Neural cell (in vitro differentiated cells): ENCODE measurements at regions not wholly inside any gene's neighbourhood (a gene's known extent, or its start where the extent isn't known, plus 50 kb on each side); places are given as distances from the start of the nearest gene placed in this dataset.

ENCODE experiments used
- H2AFZ ChIP-seq: fragments of 200-600, 300-800 bp; sonication (generic), shearing (Covaris generic); 2 replicates; pipeline ENCODE4 v1.6.0; 2014; ENCODE audit warnings: low read depth, mild to moderate bottlenecking, antibody characterized with exemption, low read length, moderate library complexity
- H3F3A ChIP-seq: fragments of 200-600 bp; shearing (Covaris generic); 2 replicates; pipeline ENCODE4 v1.6.1; 2016; ENCODE audit warnings: mild to moderate bottlenecking, moderate library complexity, mixed read lengths, antibody characterized with exemption, low read length; ENCODE audit not compliant: insufficient read depth, poor library complexity, severe bottlenecking
- H3K27ac ChIP-seq: fragments of 200-600, 300-800 bp; sonication (generic), shearing (Covaris generic); 2 replicates; pipeline ENCODE4 v1.5.1; 2014; ENCODE audit warnings: mild to moderate bottlenecking, low read length, moderate library complexity
- H3K27me3 ChIP-seq: fragments of 300-800, 200-600 bp; sonication (generic), shearing (Covaris generic); 2 replicates; pipeline ENCODE4 v1.6.0; 2014; ENCODE audit warnings: mild to moderate bottlenecking, low read depth, low read length, moderate library complexity; ENCODE audit not compliant: insufficient read depth
- H3K36me3 ChIP-seq: fragments of 300-800, 200-600 bp; sonication (generic), shearing (Covaris generic); 2 replicates; pipeline ENCODE4 v1.5.1; 2014; ENCODE audit warnings: mild to moderate bottlenecking, antibody characterized with exemption, low read length, moderate library complexity; ENCODE audit not compliant: insufficient read depth
- H3K4me2 ChIP-seq: fragments of 300-800, 200-600 bp; sonication (generic), shearing (Covaris generic); 2 replicates; pipeline ENCODE4 v1.6.0; 2014; ENCODE audit warnings: mild to moderate bottlenecking, low read length
- H3K4me3 ChIP-seq: fragments of 300-800, 200-600 bp; sonication (generic), shearing (Covaris generic); 2 replicates; pipeline ENCODE4 v1.5.1; 2014; ENCODE audit warnings: mild to moderate bottlenecking, low read length, moderate library complexity
- H3K79me2 ChIP-seq: fragments of 200-600 bp; shearing (Covaris generic); replicated peaks from 2 replicates; pipeline ENCODE4 v1.6.0; 2014; ENCODE audit warnings: mild to moderate bottlenecking, low read length, moderate library complexity; ENCODE audit not compliant: insufficient read depth
- H3K9ac ChIP-seq: fragments of 300-800, 200-600 bp; sonication (generic), shearing (Covaris generic); 2 replicates; pipeline ENCODE4 v1.6.1; 2016; ENCODE audit warnings: mild to moderate bottlenecking, low read length, mixed read lengths
- H3K9me2 ChIP-seq: fragments of 200-600 bp; shearing (Covaris generic); 2 replicates; pipeline ENCODE4 v1.6.1; 2016; ENCODE audit warnings: mild to moderate bottlenecking, low read length, mixed read lengths; ENCODE audit not compliant: insufficient read depth
- H3K9me3 ChIP-seq: fragments of 200-600, 300-800 bp; sonication (generic), shearing (Covaris generic); 2 replicates; pipeline ENCODE4 v1.6.1; 2016; ENCODE audit warnings: mild to moderate bottlenecking, mixed run types, low read length, moderate library complexity, mixed read lengths
- H4K20me1 ChIP-seq: fragments of 200-600 bp; shearing (Covaris generic); 2 replicates; pipeline ENCODE4 v1.6.1; 2016; ENCODE audit warnings: mild to moderate bottlenecking, mixed run types; ENCODE audit not compliant: insufficient read depth
- EP300 ChIP-seq: fragments of 450-650 bp; conservative IDR thresholded peaks from 2 replicates; pipeline ENCODE4 v1.6.1; 2014; ENCODE audit warnings: antibody characterized with exemption, mild to moderate bottlenecking, moderate library complexity; ENCODE audit not compliant: poor library complexity, severe bottlenecking
- POLR2AphosphoS5 ChIP-seq: IDR thresholded peaks from 2 replicates; pipeline ENCODE4 v1.6.1; 2012
- RAD21 ChIP-seq: fragments of 450-650 bp; conservative IDR thresholded peaks from 2 replicates; pipeline ENCODE4 v1.6.1; 2014; ENCODE audit warnings: antibody characterized with exemption, mild to moderate bottlenecking, moderate library complexity
- SMC3 ChIP-seq: fragments of 450-650 bp; conservative IDR thresholded peaks from 2 replicates; pipeline ENCODE4 v1.6.1; 2014; ENCODE audit warnings: antibody characterized with exemption, mild to moderate bottlenecking, moderate library complexity; ENCODE audit not compliant: poor library complexity
- TAF1 ChIP-seq: IDR thresholded peaks from 2 replicates; pipeline ENCODE4 v1.6.1; 2012; ENCODE audit warnings: low read depth
- TF ChIP-seq, protein P1 (sequence below): fragments of 450-650 bp; IDR thresholded peaks from 2 replicates; pipeline ENCODE4 v1.5.1; 2014; ENCODE audit warnings: antibody characterized with exemption, mild to moderate bottlenecking, moderate library complexity; ENCODE audit not compliant: poor library complexity, severe bottlenecking
- TF ChIP-seq, protein P2 (sequence below): IDR thresholded peaks from 2 replicates; pipeline ENCODE4 v1.6.1; 2012; ENCODE audit warnings: borderline replicate concordance

DNA sequence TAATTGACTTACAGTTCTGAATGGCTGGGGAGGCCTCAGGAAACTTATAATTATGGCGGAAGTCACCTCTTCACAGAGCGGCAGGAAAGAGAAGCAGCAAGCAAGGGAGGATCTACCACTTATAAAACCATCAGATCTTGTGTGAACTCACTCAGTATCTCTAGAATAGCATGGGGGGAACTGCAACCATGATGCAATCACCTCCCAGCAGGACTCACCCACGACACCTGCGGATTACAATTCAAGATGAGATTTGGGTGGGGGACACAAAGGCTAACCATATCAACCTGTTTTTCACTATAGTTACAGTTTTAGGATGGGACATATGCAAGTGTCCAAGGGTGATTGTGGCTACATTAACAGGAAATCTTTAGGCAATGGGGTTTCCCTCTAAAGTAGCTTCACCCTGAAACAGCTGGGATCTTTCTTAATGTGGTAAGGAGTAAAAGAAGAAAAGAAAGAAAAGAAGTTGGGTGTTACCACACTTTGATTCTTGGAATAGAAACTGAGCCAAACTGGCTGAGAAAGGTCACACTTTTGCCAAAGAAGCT is 453.8 kb downstream of the OTOL1 start:
- H3K4me2 ChIP-seq = no peak overlapping the region
- H3K27me3 ChIP-seq = no peaks in the 10 kb centered on the region
- H3K36me3 ChIP-seq = no peaks in the 10 kb centered on the region
- H3K9me3 ChIP-seq = no peaks in the 10 kb centered on the region
- no peak overlapping the region for H2AFZ ChIP-seq
- H4K20me1 ChIP-seq = no peaks in the 10 kb centered on the region
- no peak overlapping the region for H3K4me3 ChIP-seq
- TF ChIP-seq EP300 = no peak
- TF ChIP-seq, protein P1, sequence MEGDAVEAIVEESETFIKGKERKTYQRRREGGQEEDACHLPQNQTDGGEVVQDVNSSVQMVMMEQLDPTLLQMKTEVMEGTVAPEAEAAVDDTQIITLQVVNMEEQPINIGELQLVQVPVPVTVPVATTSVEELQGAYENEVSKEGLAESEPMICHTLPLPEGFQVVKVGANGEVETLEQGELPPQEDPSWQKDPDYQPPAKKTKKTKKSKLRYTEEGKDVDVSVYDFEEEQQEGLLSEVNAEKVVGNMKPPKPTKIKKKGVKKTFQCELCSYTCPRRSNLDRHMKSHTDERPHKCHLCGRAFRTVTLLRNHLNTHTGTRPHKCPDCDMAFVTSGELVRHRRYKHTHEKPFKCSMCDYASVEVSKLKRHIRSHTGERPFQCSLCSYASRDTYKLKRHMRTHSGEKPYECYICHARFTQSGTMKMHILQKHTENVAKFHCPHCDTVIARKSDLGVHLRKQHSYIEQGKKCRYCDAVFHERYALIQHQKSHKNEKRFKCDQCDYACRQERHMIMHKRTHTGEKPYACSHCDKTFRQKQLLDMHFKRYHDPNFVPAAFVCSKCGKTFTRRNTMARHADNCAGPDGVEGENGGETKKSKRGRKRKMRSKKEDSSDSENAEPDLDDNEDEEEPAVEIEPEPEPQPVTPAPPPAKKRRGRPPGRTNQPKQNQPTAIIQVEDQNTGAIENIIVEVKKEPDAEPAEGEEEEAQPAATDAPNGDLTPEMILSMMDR = no peak
- no peak for TF ChIP-seq TAF1
- TF ChIP-seq, protein P2, sequence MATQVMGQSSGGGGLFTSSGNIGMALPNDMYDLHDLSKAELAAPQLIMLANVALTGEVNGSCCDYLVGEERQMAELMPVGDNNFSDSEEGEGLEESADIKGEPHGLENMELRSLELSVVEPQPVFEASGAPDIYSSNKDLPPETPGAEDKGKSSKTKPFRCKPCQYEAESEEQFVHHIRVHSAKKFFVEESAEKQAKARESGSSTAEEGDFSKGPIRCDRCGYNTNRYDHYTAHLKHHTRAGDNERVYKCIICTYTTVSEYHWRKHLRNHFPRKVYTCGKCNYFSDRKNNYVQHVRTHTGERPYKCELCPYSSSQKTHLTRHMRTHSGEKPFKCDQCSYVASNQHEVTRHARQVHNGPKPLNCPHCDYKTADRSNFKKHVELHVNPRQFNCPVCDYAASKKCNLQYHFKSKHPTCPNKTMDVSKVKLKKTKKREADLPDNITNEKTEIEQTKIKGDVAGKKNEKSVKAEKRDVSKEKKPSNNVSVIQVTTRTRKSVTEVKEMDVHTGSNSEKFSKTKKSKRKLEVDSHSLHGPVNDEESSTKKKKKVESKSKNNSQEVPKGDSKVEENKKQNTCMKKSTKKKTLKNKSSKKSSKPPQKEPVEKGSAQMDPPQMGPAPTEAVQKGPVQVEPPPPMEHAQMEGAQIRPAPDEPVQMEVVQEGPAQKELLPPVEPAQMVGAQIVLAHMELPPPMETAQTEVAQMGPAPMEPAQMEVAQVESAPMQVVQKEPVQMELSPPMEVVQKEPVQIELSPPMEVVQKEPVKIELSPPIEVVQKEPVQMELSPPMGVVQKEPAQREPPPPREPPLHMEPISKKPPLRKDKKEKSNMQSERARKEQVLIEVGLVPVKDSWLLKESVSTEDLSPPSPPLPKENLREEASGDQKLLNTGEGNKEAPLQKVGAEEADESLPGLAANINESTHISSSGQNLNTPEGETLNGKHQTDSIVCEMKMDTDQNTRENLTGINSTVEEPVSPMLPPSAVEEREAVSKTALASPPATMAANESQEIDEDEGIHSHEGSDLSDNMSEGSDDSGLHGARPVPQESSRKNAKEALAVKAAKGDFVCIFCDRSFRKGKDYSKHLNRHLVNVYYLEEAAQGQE = no peak
- no peak overlapping the region for H3K9ac ChIP-seq
- H3K9me2 ChIP-seq = no peaks in the 10 kb centered on the region
- no peak overlapping the region for H3K27ac ChIP-seq
- H3F3A ChIP-seq = no peaks in the 10 kb centered on the region
- no peaks in the 10 kb centered on the region for H3K79me2 ChIP-seq

DNA sequence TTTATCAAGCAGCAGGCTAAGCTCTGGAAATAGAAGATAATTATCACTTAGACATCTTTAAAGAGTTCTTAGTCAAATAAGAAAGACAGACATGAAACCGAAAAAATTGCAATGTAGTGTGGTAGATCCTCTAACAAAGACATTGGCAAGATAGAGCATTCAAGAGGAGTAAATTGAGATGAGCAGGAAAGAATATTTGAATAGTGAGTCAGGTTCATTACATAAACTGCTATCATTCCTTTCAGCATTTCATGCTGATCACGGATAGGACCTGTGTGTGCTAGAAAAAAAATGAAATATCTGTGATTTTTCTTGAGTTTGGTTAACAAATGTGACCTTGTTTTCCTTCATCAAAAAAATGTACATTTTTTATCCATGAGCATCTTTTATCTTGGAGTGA is 460.9 kb downstream of the OTOL1 start:
- Histone ChIP-seq H2AFZ (no peak overlapping the region), H3K9me3 (no peaks in the 10 kb centered on the region), H3K4me3 (no peak overlapping the region), H3K27ac (no peak overlapping the region), H3K36me3 (no peaks in the 10 kb centered on the region), H3K4me2 (no peak overlapping the region), H3K9ac (no peak overlapping the region), H3K9me2 (no peaks in the 10 kb centered on the region), H3K79me2 (no peaks in the 10 kb centered on the region), H4K20me1 (no peaks in the 10 kb centered on the region), H3F3A (no peaks in the 10 kb centered on the region), H3K27me3 (no peaks in the 10 kb centered on the region)
- TF ChIP-seq SMC3 = no peak
- no peak for TF ChIP-seq RAD21
- no peak for TF ChIP-seq EP300
- TF ChIP-seq, protein P1 = no peak
- no peak for TF ChIP-seq POLR2AphosphoS5
